Peyer's patch (tissue), 4 donors: ENCODE measurements at regions not wholly inside any gene's neighbourhood (a gene's known extent, or its start where the extent isn't known, plus 50 kb on each side); places are given as distances from the start of the nearest gene placed in this dataset.

Experiments used
- DNase-seq, 3 donors: peaks; one replicate each; pipeline ENCODE4 v3.0.0-alpha.2; 2017 to 2019
- H3K27ac ChIP-seq, 4 donors: fragments of 200-600 bp; sonication (generic); one replicate each; pipeline ENCODE4 v1.5.1; 2016 to 2019
- H3K27me3 ChIP-seq, 2 donors: fragments of 200-600 bp; sonication (generic); one replicate each; pipeline ENCODE4 v1.5.1; 2019
- H3K36me3 ChIP-seq, 3 donors: fragments of 200-600 bp; sonication (generic); one replicate each; pipeline ENCODE4 v1.5.1; 2016 to 2019
- H3K4me1 ChIP-seq, 4 donors: fragments of 200-600 bp; sonication (generic); one replicate each; pipeline ENCODE4 v1.5.1; 2016 to 2019
- H3K4me3 ChIP-seq, 4 donors: fragments of 200-600 bp; sonication (generic); 1 replicate in 3 of 4; 2 replicates in 1 of 4; pipeline ENCODE4 v1.5.1; 2016 to 2019; ENCODE audit warnings: mild to moderate bottlenecking in 1 of 4
- H3K9me3 ChIP-seq, 4 donors: fragments of 200-600 bp; sonication (generic); one replicate each; pipeline ENCODE4 v1.5.1; 2016 to 2019; ENCODE audit warnings: mild to moderate bottlenecking in 1 of 4
- CTCF ChIP-seq, 6 experiments: fragments of 450-650 bp in 4 of 6; fragments of 200-600 bp in 2 of 6; sonication (generic) in 1 of 6; IDR thresholded peaks; one replicate each; pipeline ENCODE4 v1.5.1; 2017 to 2019; ENCODE audit warnings: antibody characterized with exemption in 6 of 6, mild to moderate bottlenecking in 3 of 6, moderate library complexity in 1 of 6
- POLR2A ChIP-seq, 2 donors: fragments of 450-650 bp; IDR thresholded peaks; one replicate each; pipeline ENCODE4 v1.5.1; 2017; ENCODE audit warnings: antibody characterized with exemption in 2 of 2, mild to moderate bottlenecking in 2 of 2, moderate library complexity in 2 of 2

DNA sequence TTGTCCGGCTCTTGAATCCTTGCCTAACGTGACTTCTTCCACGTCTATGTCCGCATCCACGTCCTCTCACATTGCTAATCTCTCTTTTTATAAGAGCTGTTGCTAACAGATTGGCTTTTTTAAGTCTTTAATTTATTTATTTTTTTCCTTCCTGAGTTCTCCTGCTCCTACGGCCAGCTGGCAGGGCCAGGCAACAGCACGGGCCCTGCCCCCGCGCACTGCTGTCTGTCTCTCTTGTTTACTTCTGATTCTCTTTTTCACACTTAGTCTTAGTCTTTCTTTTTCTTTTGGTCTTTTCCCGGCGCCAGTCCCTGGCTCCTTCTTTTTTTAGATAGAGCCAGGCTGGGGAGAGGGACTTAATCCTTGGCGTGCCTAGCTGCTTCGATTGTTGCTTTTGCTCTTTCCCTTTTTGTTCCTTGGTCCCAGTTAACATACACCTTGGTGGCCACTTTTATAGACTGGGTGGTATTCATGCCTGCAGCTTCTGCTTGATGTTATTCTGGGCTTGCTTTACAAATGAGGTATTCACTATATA lies 53.2 kb upstream of the RBMX start:
- Histone ChIP-seq H3K27me3 (no peaks in the 10 kb centered on the region), H3K9me3 (no peaks in the 10 kb centered on the region), H3K4me1 (no peaks in the 10 kb centered on the region), H3K36me3 (no peaks in the 10 kb centered on the region), H3K4me3 (no peak overlapping the region), H3K27ac (no peak overlapping the region)
- TF ChIP-seq CTCF (IDR thresholded peaks at IDR 0.05) = no peak
- TF ChIP-seq POLR2A (IDR thresholded peaks at IDR 0.05) = no peak
- DNase-seq = no peak

- no peaks in the 10 kb centered on the region for H3K9me3 ChIP-seq
- H3K36me3 ChIP-seq = no peaks in the 10 kb centered on the region
- no peak overlapping the region for H3K27ac ChIP-seq
- no peaks in the 10 kb centered on the region for H3K4me1 ChIP-seq
- H3K27me3 ChIP-seq = no peaks in the 10 kb centered on the region
- no peak for DNase-seq
- no peak overlapping the region for H3K4me3 ChIP-seq
- TF ChIP-seq CTCF (IDR thresholded peaks at IDR 0.05) = no peak
- no peak for TF ChIP-seq POLR2A (IDR thresholded peaks at IDR 0.05)
Measured at GRCh38 chrX:136931661-136932060, 51.1 kb upstream of the RBMX start.
